H4 (cell line): ENCODE measurements at regions not wholly inside any gene's neighbourhood (a gene's known extent, or its start where the extent isn't known, plus 50 kb on each side); places are given as distances from the start of the nearest gene placed in this dataset.
"Not testable (repeated sequence)": the region's sequence is repeated elsewhere in the genome, so short reads cannot be mapped to it uniquely, and the experiment has no call there.

Experiments
- DNase-seq: peaks from one replicate; pipeline ENCODE4 v3.0.0-alpha.2; 2015; ENCODE audit warnings: low spot score

- DNase-seq: no peak
These were observed 183.1 kb upstream of the PRSS58 start for GRCh38 chr7:142440906-142441411.

DNA sequence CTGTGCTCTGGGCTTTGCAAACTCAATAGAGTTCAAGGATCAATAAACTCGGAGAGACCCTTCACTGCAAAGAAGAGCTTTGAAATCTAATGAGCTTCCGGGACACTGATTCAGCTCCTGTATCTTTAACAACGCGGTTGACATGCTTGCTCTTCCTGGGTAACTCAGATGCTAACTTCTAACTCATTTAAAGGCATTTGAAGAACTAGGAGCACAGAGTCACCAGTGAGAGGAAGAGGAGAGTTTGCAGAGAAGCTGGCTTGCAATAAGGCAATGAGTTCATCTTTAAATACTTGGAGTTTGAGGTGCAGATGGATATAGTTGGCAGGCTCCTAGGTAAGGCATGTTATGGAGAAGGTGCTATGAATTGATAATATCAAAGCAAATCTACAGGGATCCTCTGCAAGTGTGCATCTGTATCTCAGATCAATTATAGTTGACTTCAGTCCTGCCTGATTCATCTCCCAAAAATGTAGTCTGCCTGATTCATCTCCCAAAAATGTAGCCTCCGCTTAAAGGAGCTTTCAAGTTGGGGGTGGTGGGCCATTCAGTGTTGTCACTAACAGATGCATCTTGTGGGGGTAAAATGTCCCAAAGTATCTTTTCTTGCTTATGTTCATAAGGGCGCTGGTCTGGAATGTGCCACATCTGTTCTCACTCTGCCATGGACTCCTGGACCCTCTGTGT, 182.5 kb upstream of the PRSS58 start:
- no peak for DNase-seq

DNA sequence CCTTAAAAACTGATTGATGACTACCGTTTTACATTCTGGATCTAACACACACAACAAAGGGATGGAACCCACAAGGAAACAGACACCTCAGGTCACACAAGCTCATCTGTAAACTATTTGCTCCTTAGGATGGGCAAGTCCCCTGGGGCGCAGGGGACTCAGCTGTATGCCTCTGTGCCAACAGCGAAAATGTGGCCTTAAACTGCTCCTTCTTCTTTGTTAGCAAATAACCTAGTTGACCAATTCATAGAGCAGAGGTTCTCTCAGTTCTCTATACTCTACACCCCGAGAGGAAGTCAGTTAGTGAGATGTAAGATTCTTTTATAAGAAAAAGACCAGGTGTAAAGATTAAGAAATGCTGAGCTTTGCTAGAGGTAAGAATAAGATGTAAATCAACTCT, 181.9 kb upstream of the PRSS58 start:
- DNase-seq: no peak

- DNase-seq: peak; percentile 35
These were observed 181.2 kb upstream of the PRSS58 start for GRCh38 chr7:142438923-142439515.

GRCh38 chr7:142438235-142438922, 180.5 kb upstream of the PRSS58 start:
- DNase-seq: peak; percentile 52

GRCh38 chr7:142437741-142438140, 179.9 kb upstream of the PRSS58 start:
- DNase-seq: no peak

GRCh38 chr7:142436601-142437000, 178.7 kb upstream of the PRSS58 start:
- no peak for DNase-seq

- not testable (repeated sequence) for DNase-seq
These were observed 177.7 kb upstream of the PRSS58 start for GRCh38 chr7:142435606-142436005.

GRCh38 chr7:142434666-142435167, 176.9 kb upstream of the PRSS58 start:
- DNase-seq: no peak

DNA sequence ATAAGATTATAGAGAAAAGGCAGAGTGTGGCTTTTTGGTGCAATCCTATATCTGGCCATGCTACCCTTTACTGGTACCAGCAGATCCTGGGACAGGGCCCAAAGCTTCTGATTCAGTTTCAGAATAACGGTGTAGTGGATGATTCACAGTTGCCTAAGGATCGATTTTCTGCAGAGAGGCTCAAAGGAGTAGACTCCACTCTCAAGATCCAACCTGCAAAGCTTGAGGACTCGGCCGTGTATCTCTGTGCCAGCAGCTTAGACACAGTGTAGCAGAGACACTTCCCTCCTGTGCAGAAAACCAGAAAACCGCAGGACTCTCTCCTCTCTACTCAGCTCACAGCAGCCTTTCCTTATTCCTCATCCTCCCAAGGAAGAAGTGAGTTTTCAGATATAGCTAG, 176.3 kb upstream of the PRSS58 start:
- DNase-seq: not testable (repeated sequence)

DNA sequence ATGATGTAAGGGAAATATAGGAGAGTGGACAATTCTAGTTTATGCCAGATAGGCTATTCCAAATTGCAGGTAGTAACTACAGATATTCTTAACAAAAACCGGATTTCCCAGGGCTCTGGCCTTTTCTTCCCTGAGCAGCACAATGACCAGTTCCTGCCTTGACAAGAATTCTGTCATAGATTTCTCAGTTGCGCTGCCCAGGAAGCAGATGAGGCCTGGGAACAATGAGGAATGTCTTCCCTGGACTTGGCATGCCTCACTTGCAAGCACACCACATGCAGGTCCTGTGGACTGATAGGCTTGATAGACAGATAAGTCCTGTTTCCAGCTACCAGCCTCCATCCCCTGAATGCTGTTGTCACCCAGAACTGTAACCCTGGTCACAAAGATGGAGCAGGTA, 174.5 kb upstream of the PRSS58 start:
- DNase-seq: no peak

- no peak for DNase-seq
These were observed 173.6 kb upstream of the PRSS58 start for GRCh38 chr7:142431491-142431890.

GRCh38 chr7:142428094-142428493, 170.2 kb upstream of the PRSS58 start:
- no peak for DNase-seq

GRCh38 chr7:142425281-142425680, 167.4 kb upstream of the PRSS58 start:
- no peak for DNase-seq

- DNase-seq: no peak
These were observed 164.8 kb upstream of the PRSS58 start for GRCh38 chr7:142422621-142423020.

- DNase-seq: peak; percentile 30
These were observed 162.9 kb upstream of the PRSS58 start for GRCh38 chr7:142420554-142421362.

DNA sequence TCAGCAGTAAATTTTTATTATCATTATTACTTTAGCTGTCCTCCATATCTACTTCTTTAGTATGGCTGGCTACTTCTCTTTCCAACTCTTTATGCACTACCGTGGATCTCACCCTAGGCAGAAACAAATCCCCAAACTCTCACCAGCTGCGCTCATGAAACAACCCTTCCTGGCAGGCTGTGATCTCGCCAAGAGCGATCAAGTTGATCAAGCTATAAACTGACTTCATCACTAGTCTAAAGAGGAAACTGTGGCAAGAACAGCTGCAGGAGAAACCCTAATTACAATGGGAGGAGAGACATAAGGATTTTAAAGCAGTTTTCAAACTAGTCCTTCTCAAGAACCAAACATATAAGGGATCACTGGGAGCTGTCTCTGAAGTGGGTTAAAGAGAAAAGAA, 160.5 kb upstream of the PRSS58 start:
- DNase-seq: no peak

DNA sequence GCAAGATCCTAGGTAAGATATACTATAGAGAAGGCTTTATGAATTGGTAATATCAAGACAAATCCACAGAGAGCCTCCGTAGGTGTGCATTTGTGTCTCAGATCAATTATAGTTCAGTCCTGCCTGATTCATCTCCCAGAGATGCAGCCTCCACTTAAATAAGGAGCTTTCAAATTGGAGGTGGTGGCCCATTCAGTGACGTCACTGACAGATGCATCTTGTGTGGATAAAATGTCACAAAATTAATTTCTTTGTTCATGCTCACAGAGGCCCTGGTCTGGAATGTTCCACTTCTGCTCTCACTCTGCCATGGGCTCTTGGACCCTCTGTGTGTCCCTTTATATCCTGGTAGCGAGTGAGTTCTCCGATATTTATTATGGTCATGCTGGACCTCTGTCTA, 157.1 kb upstream of the PRSS58 start:
- no peak for DNase-seq

DNA sequence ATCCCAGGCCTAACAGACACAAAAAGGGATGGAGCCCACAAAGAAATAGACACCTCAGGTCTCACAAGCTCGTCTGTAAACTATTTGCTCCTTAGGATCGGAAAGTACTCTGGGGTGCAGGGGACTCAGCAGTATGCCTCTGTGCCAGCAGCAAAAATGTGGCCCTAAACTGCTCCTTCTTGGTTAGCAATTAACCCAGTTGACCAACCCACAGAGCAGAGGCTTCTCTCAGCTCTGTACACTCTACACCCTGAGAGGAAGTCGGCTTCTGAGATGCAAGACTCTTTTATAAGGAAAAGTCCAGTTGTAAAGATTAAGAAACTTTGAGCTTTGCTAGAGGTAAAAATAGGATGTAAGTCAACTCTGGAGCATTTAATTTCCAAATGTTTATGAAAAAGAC, 156.3 kb upstream of the PRSS58 start:
- DNase-seq: no peak

GRCh38 chr7:142413280-142414000, 155.6 kb upstream of the PRSS58 start:
- no peak for DNase-seq

GRCh38 chr7:142412551-142413193, 154.8 kb upstream of the PRSS58 start:
- peak; percentile 75 for DNase-seq
